GM23338 (cell line): ENCODE measurements at regions not wholly inside any gene's neighbourhood (a gene's known extent, or its start where the extent isn't known, plus 50 kb on each side); places are given as distances from the start of the nearest gene placed in this dataset.

Experiments
- CREB1 ChIP-seq: fragments of 250-450 bp; sonication (Bioruptor Pico); IDR thresholded peaks from 2 replicates; pipeline ENCODE4 v1.5.0; 2020; ENCODE audit warnings: low read depth, mild to moderate bottlenecking, moderate library complexity
- CTCF ChIP-seq, 2 experiments: fragments of 200-600 bp in 1 of 2; sonication (generic) in 1 of 2; conservative IDR thresholded peaks; 2 replicates each; pipeline versions ENCODE4 v1.5.1 to v1.6.1; 2016 to 2017; ENCODE audit warnings: antibody characterized with exemption in 2 of 2, low read depth in 2 of 2, mild to moderate bottlenecking in 2 of 2, moderate library complexity in 1 of 2
- EZH2 ChIP-seq: fragments of 200-600 bp; sonication (generic); IDR thresholded peaks from one replicate; pipeline ENCODE4 v1.8.0; 2017; ENCODE audit warnings: antibody characterized with exemption, mild to moderate bottlenecking, low read depth; ENCODE audit not compliant: unreplicated experiment
- EZH2phosphoT487 ChIP-seq: fragments of 200-600 bp; sonication (generic); IDR thresholded peaks from one replicate; pipeline ENCODE4 v1.8.1; 2018; ENCODE audit warnings: antibody characterized with exemption; ENCODE audit not compliant: unreplicated experiment
- JUNB ChIP-seq: IDR thresholded peaks from one replicate; pipeline ENCODE4 v1.6.1; 2016; ENCODE audit warnings: antibody characterized with exemption; ENCODE audit not compliant: unreplicated experiment
- NANOG ChIP-seq: IDR thresholded peaks from 2 replicates; pipeline ENCODE4 v1.6.1; 2016; ENCODE audit warnings: antibody characterized with exemption, borderline replicate concordance
- POLR2AphosphoS5 ChIP-seq: IDR thresholded peaks from 2 replicates; pipeline ENCODE4 v1.6.1; 2016; ENCODE audit warnings: antibody characterized with exemption, low read depth
- REST ChIP-seq: IDR thresholded peaks from one replicate; pipeline ENCODE4 v1.6.1; 2018; ENCODE audit warnings: antibody characterized with exemption; ENCODE audit not compliant: unreplicated experiment
- STAT1 ChIP-seq: IDR thresholded peaks from one replicate; pipeline ENCODE4 v1.6.1; 2016; ENCODE audit warnings: antibody characterized with exemption; ENCODE audit not compliant: unreplicated experiment
- ZNF462 ChIP-seq: fragments of 250-450 bp; sonication (Bioruptor Pico); IDR thresholded peaks from 2 replicates; pipeline ENCODE4 v1.5.0; 2020; ENCODE audit warnings: mild to moderate bottlenecking, moderate library complexity

- TF ChIP-seq JUNB = no peak
- no peak for TF ChIP-seq CTCF (conservative IDR thresholded peaks at IDR 0.05; ENCODE audit: low read depth in 2 of 2)
- TF ChIP-seq EZH2 = no peak
- no peak for TF ChIP-seq POLR2AphosphoS5
- TF ChIP-seq ZNF462 (CRISPR knock-in tag) = no peak
- TF ChIP-seq REST = no peak
- no peak for TF ChIP-seq NANOG
- TF ChIP-seq STAT1 = no peak
- no peak for TF ChIP-seq EZH2phosphoT487
- no peak for TF ChIP-seq CREB1 (CRISPR knock-in tag)
Measured at GRCh38 chr5:154129013-154129412, 61.5 kb upstream of the GALNT10 start.
